NCI-H1694 treated with DMSO at 0.1 percent for 48 hours (cell line): ENCODE measurements at regions not wholly inside any gene's neighbourhood (a gene's known extent, or its start where the extent isn't known, plus 50 kb on each side); places are given as distances from the start of the nearest gene placed in this dataset.
"Not testable (repeated sequence)": the region's sequence is repeated elsewhere in the genome, so short reads cannot be mapped to it uniquely, and the experiment has no call there.

ENCODE experiments used
- DNase-seq: peaks from one replicate; lab custom pipeline; 2025; lab: John Stamatoyannopoulos, UW

- no peak for DNase-seq
Observed at GRCh38 chr3:72627271-72627670, 221.0 kb downstream of the SHQ1 start.

- DNase-seq, result no peak
Observed at GRCh38 chr3:72625602-72626337, 222.5 kb downstream of the SHQ1 start.

- DNase-seq, result no peak
Observed at GRCh38 chr3:72624656-72625055, 223.6 kb downstream of the SHQ1 start.

GRCh38 chr3:72618739-72619138 is 229.5 kb downstream of the SHQ1 start:
- no peak for DNase-seq

GRCh38 chr3:72617424-72618024 is 230.7 kb downstream of the SHQ1 start:
- no peak for DNase-seq

GRCh38 chr3:72615776-72616175 is 232.5 kb downstream of the SHQ1 start:
- no peak for DNase-seq

GRCh38 chr3:72615182-72615581 is 233.1 kb downstream of the SHQ1 start:
- no peak for DNase-seq

- DNase-seq, result no peak
Observed at GRCh38 chr3:72614394-72615074, 233.7 kb downstream of the SHQ1 start.

GRCh38 chr3:72613871-72614270 is 234.4 kb downstream of the SHQ1 start:
- DNase-seq, result no peak

GRCh38 chr3:72609114-72609513 is 239.1 kb downstream of the SHQ1 start:
- not testable (repeated sequence) for DNase-seq

GRCh38 chr3:72606005-72606800 is 242.0 kb downstream of the SHQ1 start:
- DNase-seq, result no peak

GRCh38 chr3:72604328-72604727 is 243.9 kb downstream of the SHQ1 start:
- no peak for DNase-seq

- no peak for DNase-seq
Observed at GRCh38 chr3:72601983-72602750, 246.1 kb downstream of the SHQ1 start.

GRCh38 chr3:72601060-72601459 is 247.2 kb downstream of the SHQ1 start:
- no peak for DNase-seq

GRCh38 chr3:72597756-72598195 is 250.5 kb downstream of the SHQ1 start:
- DNase-seq, result no peak

GRCh38 chr3:72597043-72597442 is 251.2 kb downstream of the SHQ1 start:
- DNase-seq, result no peak

- DNase-seq, result no peak
Observed at GRCh38 chr3:72595927-72596610, 252.2 kb downstream of the SHQ1 start.

- no peak for DNase-seq
Observed at GRCh38 chr3:72595376-72595775, 252.9 kb downstream of the SHQ1 start.

- DNase-seq, result no peak
Observed at GRCh38 chr3:72594615-72595215, 253.5 kb downstream of the SHQ1 start.

- DNase-seq, result no peak
Observed at GRCh38 chr3:72593881-72594397, 254.3 kb downstream of the SHQ1 start.
